CD8-positive, alpha-beta memory T cell (primary cell): ENCODE measurements at regions not wholly inside any gene's neighbourhood (a gene's known extent, or its start where the extent isn't known, plus 50 kb on each side); places are given as distances from the start of the nearest gene placed in this dataset.
"Not testable (repeated sequence)": the region's sequence is repeated elsewhere in the genome, so short reads cannot be mapped to it uniquely, and the experiment has no call there.

Experiments
- CTCF ChIA-PET: fragments of 350-600 bp; sonication (Branson Sonifier 250); formaldehyde crosslinking; loops from one replicate; lab custom pipeline; 2021; ENCODE audit warnings: antibody characterized with exemption; lab: Charles Lee
- POLR2A ChIA-PET: fragments of 350-600 bp; sonication (Branson Sonifier 250); formaldehyde crosslinking; loops from one replicate; lab custom pipeline; 2021; ENCODE audit warnings: antibody characterized with exemption; lab: Charles Lee
- DNase-seq, 5 donors: peaks; one replicate each; pipeline versions ENCODE4 v3.0.0 to v3.0.0-alpha.2; 2020 to 2022; ENCODE audit warnings: mixed read lengths in 1 of 5
- H3K27ac ChIP-seq: one replicate; pipeline ENCODE4 v1.7.0; 2013; ENCODE audit warnings: low read depth, mild to moderate bottlenecking, low read length, moderate library complexity
- H3K27me3 ChIP-seq: 2 replicates; pipeline ENCODE4 v1.7.0; 2013; ENCODE audit warnings: low read length, mild to moderate bottlenecking; ENCODE audit not compliant: insufficient read depth, poor library complexity, severe bottlenecking
- H3K36me3 ChIP-seq: 2 replicates; pipeline ENCODE4 v1.7.0; 2013; ENCODE audit warnings: mild to moderate bottlenecking, low read length, moderate library complexity; ENCODE audit not compliant: insufficient read depth
- H3K4me1 ChIP-seq: 2 replicates; pipeline ENCODE4 v1.7.0; 2013; ENCODE audit warnings: mild to moderate bottlenecking, low read length, moderate library complexity; ENCODE audit not compliant: insufficient read depth
- H3K4me3 ChIP-seq: 2 replicates; pipeline ENCODE4 v1.7.0; 2013; ENCODE audit warnings: mild to moderate bottlenecking, low read length
- H3K9me3 ChIP-seq: 2 replicates; pipeline ENCODE4 v1.7.0; 2013; ENCODE audit warnings: mild to moderate bottlenecking, low read length
- H3K27ac Mint-ChIP-seq, 8 donors: one replicate each; pipeline ENCODE4 v1.8.0; 2020 to 2021; ENCODE audit warnings: mixed read lengths in 8 of 8, mild to moderate bottlenecking in 6 of 8, inconsistent platforms in 3 of 8, moderate library complexity in 3 of 8
- H3K27me3 Mint-ChIP-seq, 2 donors: one replicate each; pipeline ENCODE4 v1.8.0; 2020 to 2021; ENCODE audit warnings: mixed read lengths in 2 of 2, mild to moderate bottlenecking in 1 of 2, moderate library complexity in 1 of 2
- H3K36me3 Mint-ChIP-seq, 3 donors: one replicate each; pipeline ENCODE4 v1.8.0; 2020 to 2021; ENCODE audit warnings: mixed read lengths in 3 of 3, inconsistent platforms in 1 of 3, mild to moderate bottlenecking in 1 of 3
- H3K4me1 Mint-ChIP-seq, 3 donors: one replicate each; pipeline ENCODE4 v1.8.0; 2020 to 2021; ENCODE audit warnings: mixed read lengths in 3 of 3, inconsistent platforms in 1 of 3, mild to moderate bottlenecking in 1 of 3
- H3K4me3 Mint-ChIP-seq, 7 donors: one replicate each; pipeline ENCODE4 v1.8.0; 2020 to 2021; ENCODE audit warnings: mixed read lengths in 7 of 7, mild to moderate bottlenecking in 6 of 7, moderate library complexity in 4 of 7, inconsistent platforms in 2 of 7
- H3K9me3 Mint-ChIP-seq, 5 donors: one replicate each; pipeline ENCODE4 v1.8.0; 2020 to 2022; ENCODE audit warnings: mixed read lengths in 5 of 5, mild to moderate bottlenecking in 3 of 5, moderate library complexity in 2 of 5, inconsistent platforms in 1 of 5

GRCh38 chr2:191507252-191507853 lies 170.6 kb upstream of the NABP1 start:
- POLR2A ChIA-PET, result not testable (repeated sequence)

DNA sequence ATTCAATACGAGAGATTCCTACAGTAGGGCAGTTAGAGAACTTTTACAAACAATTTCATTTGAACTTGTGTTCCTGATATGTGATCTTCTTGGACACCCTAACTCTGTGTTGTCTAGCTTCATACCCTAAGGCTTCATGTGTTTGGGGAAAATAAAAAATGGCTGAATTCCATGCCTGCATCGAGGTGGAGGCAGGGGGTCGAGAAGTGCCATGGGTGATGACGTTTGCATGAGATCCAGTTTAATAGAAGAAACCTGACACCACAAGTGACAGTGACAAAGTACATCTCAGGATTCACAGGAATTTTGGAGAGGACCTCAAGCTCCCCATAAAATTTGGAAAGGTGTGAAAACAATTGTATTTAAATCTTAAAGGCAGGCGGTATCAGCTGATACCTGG lies 169.2 kb upstream of the NABP1 start:
- Mint-ChIP-seq H3K4me1 (no peaks in the 10 kb centered on the region), H3K4me3 (no peak overlapping the region), H3K36me3 (peaks cover 0 to 5% (median 0%) of the 10 kb centered on the region in 3 donors), H3K27ac (no peak overlapping the region), H3K9me3 (peaks cover 8 to 14% (median 11%) of the 10 kb centered on the region in 5 donors), H3K27me3 (peaks cover 12 to 34% of the 10 kb centered on the region in 2 donors)
- ChIA-PET CTCF (no interaction called here), POLR2A (no interaction called here)
- no peaks in the 10 kb centered on the region for H3K9me3 ChIP-seq
- no peak for DNase-seq
- H3K36me3 ChIP-seq, result no peaks in the 10 kb centered on the region
- H3K27me3 ChIP-seq, result no peaks in the 10 kb centered on the region
- no peak overlapping the region for H3K4me3 ChIP-seq
- no peak overlapping the region for H3K27ac ChIP-seq
- H3K4me1 ChIP-seq, result no peaks in the 10 kb centered on the region

More at GRCh38 chr2:191507252-191507853, 170.6 kb upstream of the NABP1 start:
- H3K27ac Mint-ChIP-seq, H3K36me3 Mint-ChIP-seq, CTCF ChIA-PET, DNase-seq, H3K4me1 Mint-ChIP-seq, H3K4me1 ChIP-seq, H3K4me3 ChIP-seq, H3K27me3 ChIP-seq, H3K9me3 ChIP-seq, H3K27ac ChIP-seq, H3K4me3 Mint-ChIP-seq, H3K36me3 ChIP-seq: not testable (repeated sequence)
- H3K9me3 Mint-ChIP-seq, result peaks cover 8 to 14% (median 11%) of the 10 kb centered on the region in 5 donors
- peaks cover 14 to 41% of the 10 kb centered on the region in 2 donors for H3K27me3 Mint-ChIP-seq

- no peak overlapping the region for H3K4me3 ChIP-seq
- no peaks in the 10 kb centered on the region for H3K4me1 ChIP-seq
- H3K9me3 ChIP-seq, result no peaks in the 10 kb centered on the region
- no peaks in the 10 kb centered on the region for H3K4me1 Mint-ChIP-seq
- H3K36me3 Mint-ChIP-seq, result peaks cover 0 to 5% (median 0%) of the 10 kb centered on the region in 3 donors
- no peak for DNase-seq
- no peaks in the 10 kb centered on the region for H3K27me3 ChIP-seq
- H3K27me3 Mint-ChIP-seq, result peaks cover 5 to 14% of the 10 kb centered on the region in 2 donors
- H3K4me3 Mint-ChIP-seq, result no peak overlapping the region
- ChIA-PET POLR2A (no interaction called here), CTCF (no interaction called here)
- H3K9me3 Mint-ChIP-seq, result peaks cover 5 to 10% (median 7%) of the 10 kb centered on the region in 5 donors
- no peaks in the 10 kb centered on the region for H3K36me3 ChIP-seq
- H3K27ac Mint-ChIP-seq, result no peak overlapping the region
- H3K27ac ChIP-seq, result no peak overlapping the region
These were observed 165.6 kb upstream of the NABP1 start for GRCh38 chr2:191512216-191512835.

DNA sequence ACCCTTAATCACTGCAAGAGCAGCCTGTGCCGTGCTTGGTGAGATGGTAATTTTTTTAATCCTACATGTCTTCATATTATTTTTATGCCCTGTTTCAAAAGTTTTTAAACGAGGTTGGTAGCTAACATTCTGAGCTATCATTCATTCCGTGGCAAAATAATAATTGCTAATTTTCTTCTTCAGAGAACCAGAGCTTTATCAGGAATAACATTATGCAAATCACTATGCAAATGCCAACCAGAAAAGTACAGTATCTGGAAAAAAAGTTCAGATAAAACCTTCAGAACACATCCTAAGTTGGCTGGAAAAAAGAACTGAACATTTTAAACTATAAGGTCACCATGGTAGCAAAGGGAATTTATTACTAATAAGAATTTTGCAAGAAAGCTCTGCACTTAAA lies 165.1 kb upstream of the NABP1 start:
- Histone ChIP-seq H3K27ac (no peak overlapping the region), H3K27me3 (no peaks in the 10 kb centered on the region), H3K9me3 (no peaks in the 10 kb centered on the region), H3K4me1 (no peaks in the 10 kb centered on the region), H3K4me3 (no peak overlapping the region), H3K36me3 (no peaks in the 10 kb centered on the region)
- H3K27ac Mint-ChIP-seq, result no peak overlapping the region
- H3K9me3 Mint-ChIP-seq, result peaks cover under 1 to 5% (median 2%) of the 10 kb centered on the region in 5 donors
- no peak overlapping the region for H3K4me3 Mint-ChIP-seq
- H3K4me1 Mint-ChIP-seq, result no peaks in the 10 kb centered on the region
- ChIA-PET CTCF (interaction anchor here (5.7 kb wide), 1 partner anchor 347 kb away, joined by 20 read pairs; no protein-coding TSS in a partner anchor), POLR2A (no interaction called here)
- H3K27me3 Mint-ChIP-seq, result peaks cover 0 to 15% of the 10 kb centered on the region in 2 donors
- no peak for DNase-seq
- peaks cover 0 to 1% (median 0%) of the 10 kb centered on the region in 3 donors for H3K36me3 Mint-ChIP-seq

DNA sequence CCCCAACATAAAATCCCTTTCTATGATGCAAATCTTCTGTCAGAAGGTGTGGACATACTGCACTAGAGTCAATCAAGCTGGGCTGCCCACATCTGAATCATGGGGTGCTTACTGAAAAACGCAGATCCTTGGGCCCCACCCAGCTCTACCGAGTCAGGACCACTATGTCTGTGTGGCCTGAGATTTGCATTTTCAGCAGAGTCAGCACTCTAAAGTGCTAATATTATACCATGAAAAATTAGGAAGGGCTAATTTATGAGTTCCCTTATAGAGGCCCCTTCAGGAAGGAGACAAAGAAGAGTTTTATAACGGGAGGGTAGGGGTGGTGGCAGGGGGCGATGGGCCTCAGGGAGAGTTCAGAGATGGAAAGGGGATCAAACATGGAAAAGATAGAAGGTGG lies 163.3 kb upstream of the NABP1 start:
- H3K27ac Mint-ChIP-seq, result no peak overlapping the region
- H3K27me3 ChIP-seq, result no peaks in the 10 kb centered on the region
- no peaks in the 10 kb centered on the region for H3K9me3 ChIP-seq
- H3K4me3 Mint-ChIP-seq, result no peak overlapping the region
- H3K36me3 Mint-ChIP-seq, result peaks cover 0 to 1% (median 0%) of the 10 kb centered on the region in 3 donors
- no peak overlapping the region for H3K27ac ChIP-seq
- no peaks in the 10 kb centered on the region for H3K9me3 Mint-ChIP-seq
- H3K36me3 ChIP-seq, result no peaks in the 10 kb centered on the region
- no peak overlapping the region for H3K4me3 ChIP-seq
- peaks cover 0 to 25% of the 10 kb centered on the region in 2 donors for H3K27me3 Mint-ChIP-seq
- H3K4me1 Mint-ChIP-seq, result no peaks in the 10 kb centered on the region
- no peak for DNase-seq
- no peaks in the 10 kb centered on the region for H3K4me1 ChIP-seq
- ChIA-PET POLR2A (no interaction called here), CTCF (interaction anchor here (5.7 kb wide), 1 partner anchor 349 kb away, joined by 20 read pairs; no protein-coding TSS in a partner anchor)

DNA sequence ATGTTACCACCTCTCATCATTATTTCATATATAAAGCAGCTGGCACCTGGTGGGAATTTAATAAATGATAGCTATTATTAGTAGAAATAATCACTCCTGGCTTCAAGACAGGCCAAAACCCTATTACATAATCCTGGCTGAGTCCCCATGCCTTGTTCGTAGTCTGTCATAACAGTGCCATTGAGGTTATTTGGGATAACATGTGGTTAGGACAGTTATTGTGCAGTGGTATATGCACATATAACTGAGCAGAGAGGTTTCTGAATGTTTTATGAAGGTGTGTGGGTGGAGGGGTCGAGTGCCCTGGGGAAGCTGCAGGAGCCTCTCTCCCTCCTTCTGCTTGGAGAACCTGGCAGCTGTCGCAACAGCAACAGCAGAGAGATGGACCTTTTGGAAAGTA lies 162.4 kb upstream of the NABP1 start:
- ChIA-PET POLR2A (no interaction called here), CTCF (interaction anchor here (5.7 kb wide), 1 partner anchor 350 kb away, joined by 20 read pairs; no protein-coding TSS in a partner anchor)
- no peak for DNase-seq
- no peak overlapping the region for H3K27ac Mint-ChIP-seq
- Histone ChIP-seq H3K36me3 (no peaks in the 10 kb centered on the region), H3K27me3 (no peaks in the 10 kb centered on the region), H3K27ac (no peak overlapping the region), H3K4me3 (no peak overlapping the region), H3K4me1 (no peaks in the 10 kb centered on the region), H3K9me3 (no peaks in the 10 kb centered on the region)
- H3K4me3 Mint-ChIP-seq, result no peak overlapping the region
- H3K4me1 Mint-ChIP-seq, result no peaks in the 10 kb centered on the region
- H3K9me3 Mint-ChIP-seq, result no peaks in the 10 kb centered on the region
- H3K36me3 Mint-ChIP-seq, result peaks cover 0 to 4% (median 0%) of the 10 kb centered on the region in 3 donors
- H3K27me3 Mint-ChIP-seq, result peaks cover 3 to 30% of the 10 kb centered on the region in 2 donors

DNA sequence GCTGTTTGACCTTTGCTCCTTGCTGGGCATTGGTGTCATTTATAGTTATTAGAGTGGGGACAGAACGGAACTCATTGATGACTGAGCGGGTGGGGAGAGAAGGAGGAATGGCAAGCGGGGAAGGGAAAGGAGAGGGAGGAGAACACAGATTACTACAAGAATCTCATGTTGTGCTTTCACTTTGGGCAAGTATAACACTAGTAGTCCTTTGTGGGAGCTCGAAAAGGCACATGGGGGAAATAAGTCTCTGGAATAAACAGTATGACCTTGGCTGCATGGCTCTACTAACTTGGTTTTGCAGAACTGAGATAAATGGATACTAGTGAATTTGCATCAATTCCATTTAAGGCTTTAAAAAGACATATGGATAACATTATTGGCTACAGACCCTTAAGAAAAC lies 161.7 kb upstream of the NABP1 start:
- H3K4me1 Mint-ChIP-seq, result no peaks in the 10 kb centered on the region
- peaks cover 3 to 28% of the 10 kb centered on the region in 2 donors for H3K27me3 Mint-ChIP-seq
- no peak overlapping the region for H3K4me3 Mint-ChIP-seq
- no peak for DNase-seq
- CTCF ChIA-PET, result interaction anchor here (5.7 kb wide), 1 partner anchor 351 kb away, joined by 20 read pairs; no protein-coding TSS in a partner anchor
- H3K36me3 Mint-ChIP-seq, result peaks cover 0 to 4% (median 0%) of the 10 kb centered on the region in 3 donors
- POLR2A ChIA-PET, result no interaction called here
- Histone ChIP-seq H3K4me3 (no peak overlapping the region), H3K9me3 (no peaks in the 10 kb centered on the region), H3K36me3 (no peaks in the 10 kb centered on the region), H3K27me3 (no peaks in the 10 kb centered on the region), H3K4me1 (no peaks in the 10 kb centered on the region), H3K27ac (no peak overlapping the region)
- no peak overlapping the region for H3K27ac Mint-ChIP-seq
- no peaks in the 10 kb centered on the region for H3K9me3 Mint-ChIP-seq

DNA sequence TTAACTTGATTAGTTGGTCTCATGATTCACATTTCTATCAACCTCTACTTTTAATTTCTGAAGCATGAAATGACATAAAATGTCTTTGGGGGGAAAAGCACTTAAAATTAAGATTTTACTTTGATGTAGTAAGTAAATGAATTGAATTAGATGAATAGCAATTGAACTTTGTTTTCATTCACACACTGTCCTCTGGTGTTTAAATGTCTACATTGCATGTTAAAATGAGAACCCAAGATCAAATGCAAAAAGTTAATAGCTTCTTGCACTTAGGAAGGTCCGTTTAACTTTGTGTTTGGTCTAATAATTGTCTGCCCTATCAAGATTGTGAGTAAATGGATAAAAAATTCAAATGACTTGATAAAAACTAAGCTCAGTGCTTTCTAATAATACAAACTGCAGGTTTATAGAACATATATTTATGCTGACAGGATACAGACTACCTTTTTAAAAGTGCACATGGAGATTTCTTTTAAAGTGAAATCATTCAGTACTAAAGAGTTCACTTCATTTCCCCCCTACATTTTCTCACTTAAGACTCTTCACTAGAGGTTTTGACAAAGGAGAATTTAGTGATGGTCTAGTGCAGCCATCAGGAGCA lies 156.2 kb upstream of the NABP1 start:
- H3K27ac Mint-ChIP-seq, result no peak overlapping the region
- Histone ChIP-seq H3K4me1 (no peaks in the 10 kb centered on the region), H3K27ac (no peak overlapping the region), H3K27me3 (no peaks in the 10 kb centered on the region), H3K36me3 (no peaks in the 10 kb centered on the region), H3K4me3 (no peak overlapping the region), H3K9me3 (no peaks in the 10 kb centered on the region)
- H3K36me3 Mint-ChIP-seq, result peaks cover 0 to 4% (median 0%) of the 10 kb centered on the region in 3 donors
- ChIA-PET POLR2A (no interaction called here), CTCF (interaction anchor here (0.7 to 5.6 kb wide), 7 partner anchors 10 to 470 kb away, joined by 3 to 72 read pairs (median 4); no protein-coding TSS in a partner anchor)
- no peaks in the 10 kb centered on the region for H3K4me1 Mint-ChIP-seq
- DNase-seq, result peak in 2 of 5 donors; percentile 7 to 21
- peaks cover 3 to 25% of the 10 kb centered on the region in 2 donors for H3K27me3 Mint-ChIP-seq
- no peak overlapping the region for H3K4me3 Mint-ChIP-seq
- H3K9me3 Mint-ChIP-seq, result no peaks in the 10 kb centered on the region
